HEK293 (cell line): ENCODE measurements at regions not wholly inside any gene's neighbourhood (a gene's known extent, or its start where the extent isn't known, plus 50 kb on each side); places are given as distances from the start of the nearest gene placed in this dataset.

Experiments used
- KLF16 ChIP-seq: fragments of 450-650 bp; formaldehyde crosslinking; IDR thresholded peaks from 2 replicates; pipeline ENCODE4 v1.5.1; 2017; ENCODE audit warnings: missing biosample characterization, missing genetic modification characterization
- MZF1 ChIP-seq: fragments of 450-650 bp; formaldehyde crosslinking; IDR thresholded peaks from 2 replicates; pipeline ENCODE4 v1.5.1; 2017; ENCODE audit warnings: missing biosample characterization, missing genetic modification characterization, borderline replicate concordance
- PATZ1 ChIP-seq: fragments of 450-650 bp; formaldehyde crosslinking; IDR thresholded peaks from 2 replicates; pipeline ENCODE4 v1.5.1; 2016; ENCODE audit warnings: missing biosample characterization, missing genetic modification characterization
- PRDM1 ChIP-seq: fragments of 450-650 bp; formaldehyde crosslinking; IDR thresholded peaks from 2 replicates; pipeline ENCODE4; 2016; ENCODE audit warnings: missing biosample characterization, missing genetic modification characterization
- RBAK ChIP-seq: fragments of 450-650 bp; formaldehyde crosslinking; IDR thresholded peaks from 2 replicates; pipeline ENCODE4 v1.5.1; 2016; ENCODE audit warnings: missing biosample characterization, missing genetic modification characterization
- YY1 ChIP-seq: fragments of 450-650 bp; formaldehyde crosslinking; IDR thresholded peaks from 2 replicates; pipeline ENCODE4 v1.5.1; 2018; ENCODE audit warnings: missing biosample characterization, missing genetic modification characterization
- ZFP37 ChIP-seq: fragments of 450-650 bp; formaldehyde crosslinking; IDR thresholded peaks from 2 replicates; pipeline ENCODE4 v1.5.1; 2016; ENCODE audit warnings: missing biosample characterization, missing genetic modification characterization
- ZNF175 ChIP-seq: fragments of 450-650 bp; formaldehyde crosslinking; IDR thresholded peaks from 2 replicates; pipeline ENCODE4 v1.5.1; 2016; ENCODE audit warnings: missing biosample characterization, missing genetic modification characterization
- ZNF239 ChIP-seq: fragments of 450-650 bp; formaldehyde crosslinking; IDR thresholded peaks from 2 replicates; pipeline ENCODE4 v1.5.1; 2016; ENCODE audit warnings: missing biosample characterization, missing genetic modification characterization
- ZNF513 ChIP-seq: fragments of 450-650 bp; IDR thresholded peaks from 2 replicates; pipeline ENCODE4 v1.5.1; 2018; ENCODE audit warnings: missing biosample characterization, missing genetic modification characterization
- ZNF548 ChIP-seq: fragments of 450-650 bp; formaldehyde crosslinking; IDR thresholded peaks from 2 replicates; pipeline ENCODE4 v1.5.1; 2016; ENCODE audit warnings: missing biosample characterization, missing genetic modification characterization
- ZNF600 ChIP-seq: fragments of 450-650 bp; formaldehyde crosslinking; IDR thresholded peaks from 2 replicates; pipeline ENCODE4 v1.5.1; 2016; ENCODE audit warnings: missing biosample characterization, missing genetic modification characterization
- TF ChIP-seq, protein P1 (sequence below): fragments of 450-650 bp; formaldehyde crosslinking; IDR thresholded peaks from 2 replicates; pipeline ENCODE4 v1.5.1; 2016; ENCODE audit warnings: missing biosample characterization, missing genetic modification characterization
- TF ChIP-seq, protein P2 (sequence below): fragments of 450-650 bp; formaldehyde crosslinking; IDR thresholded peaks from 2 replicates; pipeline ENCODE4 v1.5.1; 2016; ENCODE audit warnings: missing biosample characterization, missing genetic modification characterization

- TF ChIP-seq, protein P1, sequence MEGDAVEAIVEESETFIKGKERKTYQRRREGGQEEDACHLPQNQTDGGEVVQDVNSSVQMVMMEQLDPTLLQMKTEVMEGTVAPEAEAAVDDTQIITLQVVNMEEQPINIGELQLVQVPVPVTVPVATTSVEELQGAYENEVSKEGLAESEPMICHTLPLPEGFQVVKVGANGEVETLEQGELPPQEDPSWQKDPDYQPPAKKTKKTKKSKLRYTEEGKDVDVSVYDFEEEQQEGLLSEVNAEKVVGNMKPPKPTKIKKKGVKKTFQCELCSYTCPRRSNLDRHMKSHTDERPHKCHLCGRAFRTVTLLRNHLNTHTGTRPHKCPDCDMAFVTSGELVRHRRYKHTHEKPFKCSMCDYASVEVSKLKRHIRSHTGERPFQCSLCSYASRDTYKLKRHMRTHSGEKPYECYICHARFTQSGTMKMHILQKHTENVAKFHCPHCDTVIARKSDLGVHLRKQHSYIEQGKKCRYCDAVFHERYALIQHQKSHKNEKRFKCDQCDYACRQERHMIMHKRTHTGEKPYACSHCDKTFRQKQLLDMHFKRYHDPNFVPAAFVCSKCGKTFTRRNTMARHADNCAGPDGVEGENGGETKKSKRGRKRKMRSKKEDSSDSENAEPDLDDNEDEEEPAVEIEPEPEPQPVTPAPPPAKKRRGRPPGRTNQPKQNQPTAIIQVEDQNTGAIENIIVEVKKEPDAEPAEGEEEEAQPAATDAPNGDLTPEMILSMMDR (tag by site-specific recombination), result no peak
- no peak for TF ChIP-seq ZNF239 (tag by site-specific recombination)
- no peak for TF ChIP-seq PRDM1 (tag by site-specific recombination)
- no peak for TF ChIP-seq MZF1 (tag by site-specific recombination)
- no peak for TF ChIP-seq PATZ1 (tag by site-specific recombination)
- no peak for TF ChIP-seq YY1 (tag by site-specific recombination)
- TF ChIP-seq ZNF600 (tag by site-specific recombination), result no peak
- no peak for TF ChIP-seq RBAK
- TF ChIP-seq ZNF513 (tag by site-specific recombination), result no peak
- TF ChIP-seq ZFP37 (tag by site-specific recombination), result no peak
- TF ChIP-seq ZNF175 (tag by site-specific recombination), result no peak
- TF ChIP-seq ZNF548 (tag by site-specific recombination), result no peak
- TF ChIP-seq, protein P2, sequence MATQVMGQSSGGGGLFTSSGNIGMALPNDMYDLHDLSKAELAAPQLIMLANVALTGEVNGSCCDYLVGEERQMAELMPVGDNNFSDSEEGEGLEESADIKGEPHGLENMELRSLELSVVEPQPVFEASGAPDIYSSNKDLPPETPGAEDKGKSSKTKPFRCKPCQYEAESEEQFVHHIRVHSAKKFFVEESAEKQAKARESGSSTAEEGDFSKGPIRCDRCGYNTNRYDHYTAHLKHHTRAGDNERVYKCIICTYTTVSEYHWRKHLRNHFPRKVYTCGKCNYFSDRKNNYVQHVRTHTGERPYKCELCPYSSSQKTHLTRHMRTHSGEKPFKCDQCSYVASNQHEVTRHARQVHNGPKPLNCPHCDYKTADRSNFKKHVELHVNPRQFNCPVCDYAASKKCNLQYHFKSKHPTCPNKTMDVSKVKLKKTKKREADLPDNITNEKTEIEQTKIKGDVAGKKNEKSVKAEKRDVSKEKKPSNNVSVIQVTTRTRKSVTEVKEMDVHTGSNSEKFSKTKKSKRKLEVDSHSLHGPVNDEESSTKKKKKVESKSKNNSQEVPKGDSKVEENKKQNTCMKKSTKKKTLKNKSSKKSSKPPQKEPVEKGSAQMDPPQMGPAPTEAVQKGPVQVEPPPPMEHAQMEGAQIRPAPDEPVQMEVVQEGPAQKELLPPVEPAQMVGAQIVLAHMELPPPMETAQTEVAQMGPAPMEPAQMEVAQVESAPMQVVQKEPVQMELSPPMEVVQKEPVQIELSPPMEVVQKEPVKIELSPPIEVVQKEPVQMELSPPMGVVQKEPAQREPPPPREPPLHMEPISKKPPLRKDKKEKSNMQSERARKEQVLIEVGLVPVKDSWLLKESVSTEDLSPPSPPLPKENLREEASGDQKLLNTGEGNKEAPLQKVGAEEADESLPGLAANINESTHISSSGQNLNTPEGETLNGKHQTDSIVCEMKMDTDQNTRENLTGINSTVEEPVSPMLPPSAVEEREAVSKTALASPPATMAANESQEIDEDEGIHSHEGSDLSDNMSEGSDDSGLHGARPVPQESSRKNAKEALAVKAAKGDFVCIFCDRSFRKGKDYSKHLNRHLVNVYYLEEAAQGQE, result no peak
- no peak for TF ChIP-seq KLF16 (tag by site-specific recombination)
Observed at GRCh38 chr16:64361753-64362152, 760.1 kb downstream of the CDH11 start.
